IMR-90 (cell line): ENCODE measurements at regions not wholly inside any gene's neighbourhood (a gene's known extent, or its start where the extent isn't known, plus 50 kb on each side); places are given as distances from the start of the nearest gene placed in this dataset.

ENCODE experiments used
- ATAC-seq: fragments of 200-7000 bp; cut with Tn5 transposase; 2 replicates; pipeline ENCODE4 v1.9.1; 2020; ENCODE audit warnings: low read depth, mild to moderate bottlenecking, moderate library complexity
- BruUV-seq: library from RNA; stranded (reverse); fragments of 400-500 nt; replicated peaks from 2 replicates; lab custom pipeline; 2021; lab: Mats Ljungman, UMichigan
- CTCF ChIA-PET: fragments of 300-600 bp; formaldehyde crosslinking; extraction: SDS; loops from one replicate; lab custom pipeline; 2021; ENCODE audit warnings: antibody characterized with exemption; lab: Yijun Ruan, JAX
- POLR2A ChIA-PET: fragments of 300-600 bp; sonication (Branson Sonifier 250); formaldehyde crosslinking; loops from one replicate; lab custom pipeline; 2022; ENCODE audit warnings: antibody characterized with exemption; ENCODE audit not compliant: unreplicated experiment; lab: Charles Lee
- DNase-seq: peaks from one replicate; pipeline ENCODE4 v3.0.0; 2013
- H2AFZ ChIP-seq: replicated peaks from 2 replicates; pipeline ENCODE3; 2013; ENCODE audit warnings: low read length, mild to moderate bottlenecking; ENCODE audit not compliant: poor library complexity
- H2AK5ac ChIP-seq: 2 replicates; pipeline ENCODE4 v1.6.1; 2013; ENCODE audit warnings: low read depth, low read length, inconsistent platforms
- H2AK9ac ChIP-seq: replicated peaks from 2 replicates; pipeline ENCODE3; 2013; ENCODE audit warnings: mild to moderate bottlenecking, low read depth, low read length, moderate library complexity; ENCODE audit not compliant: poor library complexity
- H2BK120ac ChIP-seq: 2 replicates; pipeline ENCODE4 v1.6.1; 2013; ENCODE audit warnings: low read depth, low read length, inconsistent platforms
- H2BK15ac ChIP-seq: 3 replicates; pipeline ENCODE4 v1.6.1; 2013; ENCODE audit warnings: low read depth, low read length, inconsistent platforms
- H2BK20ac ChIP-seq: 2 replicates; pipeline ENCODE4 v1.6.1; 2013; ENCODE audit warnings: low read depth, mild to moderate bottlenecking, inconsistent platforms, low read length, moderate library complexity
- H2BK5ac ChIP-seq: 2 replicates; pipeline ENCODE4 v1.6.1; 2013; ENCODE audit warnings: mild to moderate bottlenecking, low read depth, low read length, inconsistent platforms; ENCODE audit not compliant: poor library complexity, severe bottlenecking
- H3K14ac ChIP-seq: replicated peaks from 2 replicates; pipeline ENCODE4 v1.6.1; 2013; ENCODE audit warnings: low read depth, low read length, inconsistent platforms
- H3K18ac ChIP-seq: 2 replicates; pipeline ENCODE4 v1.6.1; 2013; ENCODE audit warnings: low read depth, low read length, control low read depth
- H3K23ac ChIP-seq: 2 replicates; pipeline ENCODE4 v1.6.1; 2013; ENCODE audit warnings: low read depth, low read length, inconsistent platforms
- H3K27ac ChIP-seq: 2 replicates; pipeline ENCODE4 v1.5.1; 2013; ENCODE audit warnings: mild to moderate bottlenecking, control low read depth, low read length; ENCODE audit not compliant: insufficient read depth
- H3K27me3 ChIP-seq: 2 replicates; pipeline ENCODE4 v1.6.1; 2013; ENCODE audit warnings: low read length; ENCODE audit not compliant: control insufficient read depth, insufficient read depth
- H3K36me3 ChIP-seq: 2 replicates; pipeline ENCODE4 v1.6.1; 2013; ENCODE audit warnings: low read length, mixed read lengths; ENCODE audit not compliant: control insufficient read depth, insufficient read depth
- H3K4ac ChIP-seq: 2 replicates; pipeline ENCODE4 v1.6.1; 2013; ENCODE audit warnings: low read depth, low read length, inconsistent platforms
- H3K4me1 ChIP-seq: 2 replicates; pipeline ENCODE4 v1.6.1; 2013; ENCODE audit warnings: low read length, mixed read lengths; ENCODE audit not compliant: control insufficient read depth, insufficient read depth
- H3K4me2 ChIP-seq: 2 replicates; pipeline ENCODE4 v1.6.1; 2013; ENCODE audit warnings: low read depth, mild to moderate bottlenecking, control low read depth, low read length, moderate library complexity
- H3K4me3 ChIP-seq: 2 replicates; pipeline ENCODE4 v1.5.1; 2013; ENCODE audit warnings: low read depth, mild to moderate bottlenecking, control low read depth, low read length, moderate library complexity; ENCODE audit not compliant: insufficient read depth
- H3K56ac ChIP-seq: 2 replicates; pipeline ENCODE4 v1.6.1; 2013; ENCODE audit warnings: low read length, inconsistent platforms; ENCODE audit not compliant: insufficient read depth; ENCODE audit errors: extremely low read depth
- H3K79me1 ChIP-seq, 2 experiments: 2 replicates each; pipeline ENCODE4 v1.6.1; 2013; ENCODE audit warnings: low read length in 2 of 2, inconsistent platforms in 1 of 2, low read depth in 1 of 2
- H3K9ac ChIP-seq: 2 replicates; pipeline ENCODE4 v1.6.1; 2013; ENCODE audit warnings: low read depth, low read length, control low read depth
- H3K9me1 ChIP-seq: 2 replicates; pipeline ENCODE4 v1.6.1; 2013; ENCODE audit warnings: low read length, inconsistent platforms; ENCODE audit not compliant: insufficient read depth
- H3K9me3 ChIP-seq: 2 replicates; pipeline ENCODE4 v1.6.1; 2013; ENCODE audit warnings: low read length; ENCODE audit not compliant: control insufficient read depth, insufficient read depth
- H4K20me1 ChIP-seq: 2 replicates; pipeline ENCODE4 v1.6.1; 2013; ENCODE audit warnings: low read length, inconsistent platforms; ENCODE audit not compliant: insufficient read depth
- H4K5ac ChIP-seq: 2 replicates; pipeline ENCODE4 v1.6.1; 2013; ENCODE audit warnings: mild to moderate bottlenecking, low read depth, low read length, control low read depth
- H4K8ac ChIP-seq, 2 experiments: 2 replicates each; pipeline ENCODE4 v1.6.1; 2013; ENCODE audit warnings: low read depth in 2 of 2, low read length in 2 of 2, control low read depth in 1 of 2, inconsistent platforms in 1 of 2
- H4K91ac ChIP-seq: 2 replicates; pipeline ENCODE4 v1.6.1; 2013; ENCODE audit warnings: low read depth, low read length, inconsistent platforms; ENCODE audit not compliant: insufficient read depth
- MAZ ChIP-seq: IDR thresholded peaks from 2 replicates; pipeline ENCODE4 v1.6.1; 2012; ENCODE audit warnings: low read depth, mild to moderate bottlenecking, low read length, improper control_type of control experiment, moderate library complexity, borderline replicate concordance
- NFE2L2 ChIP-seq: fragments of 150-350 bp; IDR thresholded peaks from 2 replicates; pipeline ENCODE4 v1.6.1; 2016; ENCODE audit warnings: low read depth, mild to moderate bottlenecking, low read length
- RCOR1 ChIP-seq: IDR thresholded peaks from 2 replicates; pipeline ENCODE4 v1.6.1; 2012; ENCODE audit warnings: mild to moderate bottlenecking, low read length, improper control_type of control experiment; ENCODE audit not compliant: insufficient replicate concordance
- WGBS, 2 experiments: methylation state at CpG; one replicate each; pipeline versions ENCODE4 v1.1.5 to v1.1.7; 2013; ENCODE audit warnings: missing lambda C conversion rate in 2 of 2; ENCODE audit not compliant: insufficient read length in 1 of 2; ENCODE audit errors: extremely low coverage in 2 of 2; 5-methylcytosine and 5-hydroxymethylcytosine counted together
- dilution Hi-C: fragments of 300-500 bp; cut with HindIII; formaldehyde crosslinking; loops from one replicate; pipeline ENCODE4 v1.14.3; 2018; ENCODE audit warnings: low sequenced_read_pairs; ENCODE audit not compliant: unreplicated experiment
- in situ Hi-C: fragments of 300-500 bp; cut with MboI; formaldehyde crosslinking; loops from 3 replicates; pipeline ENCODE4 v1.14.3; 2019; ENCODE audit warnings: low sequenced_read_pairs, inconsistent platforms, mixed read lengths
- intact Hi-C: fragments of 100-400 bp; cut with micrococcal nuclease; formaldehyde crosslinking; loops from 2 replicates; pipeline ENCODE4 v1.10.0; 2022

GRCh38 chr2:74044999-74045398 is 60.3 kb downstream of the TET3 start:
- Histone ChIP-seq H2BK5ac (no peak overlapping the region), H3K18ac (no peak overlapping the region), H3K27ac (no peak overlapping the region), H2AK5ac (no peak overlapping the region), H3K9me1 (peaks cover 32% of the 10 kb centered on the region), H4K91ac (no peak overlapping the region), H2BK120ac (no peak overlapping the region), H2BK15ac (no peak overlapping the region), H2AFZ (no peak overlapping the region), H4K8ac (no peak overlapping the region), H3K14ac (no peak overlapping the region), H2BK20ac (no peak overlapping the region), H3K56ac (no peak overlapping the region), H3K36me3 (peaks cover 12% of the 10 kb centered on the region), H4K20me1 (peaks cover 41% of the 10 kb centered on the region; the same call in 1 of the 2 replicates), H3K27me3 (no peaks in the 10 kb centered on the region), H3K4me2 (no peak overlapping the region), H3K9ac (no peak overlapping the region), H3K4me3 (no peak overlapping the region), H3K23ac (no peak overlapping the region), H3K9me3 (no peaks in the 10 kb centered on the region), H2AK9ac (no peak overlapping the region), H3K4me1 (no peaks in the 10 kb centered on the region), H3K79me1 (peaks cover 18 to 66% of the 10 kb centered on the region in 2 experiments; a peak in 3 of 4 replicates), H3K4ac (no peak overlapping the region), H4K5ac (no peak overlapping the region)
- no CpG with 5 or more reads among the region's 3 CpGs for WGBS, 2 experiments
- dilution Hi-C loops, result no loop called here
- DNase-seq, result no peak
- BruUV-seq, result no TSS peak
- CTCF ChIA-PET, result no interaction called here
- in situ Hi-C loops, result no loop called here
- intact Hi-C loops, result no loop called here
- ATAC-seq, result no peak
- TF ChIP-seq NFE2L2 (no peak), MAZ (no peak), RCOR1 (no peak)
- POLR2A ChIA-PET, result no interaction called here
